Embryonic facial prominence (tissue), 1 donor: ENCODE measurements at regions not wholly inside any gene's neighbourhood (a gene's known extent, or its start where the extent isn't known, plus 50 kb on each side); places are given as distances from the start of the nearest gene placed in this dataset.
"Not testable (repeated sequence)": the region's sequence is repeated elsewhere in the genome, so short reads cannot be mapped to it uniquely, and the experiment has no call there.

Experiments
- DNase-seq: peaks from one replicate; pipeline ENCODE4 v3.0.0-alpha.2; 2016; ENCODE audit errors: extremely low spot score

- no peak for DNase-seq
Measured at GRCh38 chr16:26772503-26772902, 294.2 kb upstream of the C16orf82 start.

- no peak for DNase-seq
Measured at GRCh38 chr16:26777821-26778220, 288.9 kb upstream of the C16orf82 start.

- no peak for DNase-seq
Measured at GRCh38 chr16:26787924-26788323, 278.8 kb upstream of the C16orf82 start.

GRCh38 chr16:26791169-26791568, 275.6 kb upstream of the C16orf82 start:
- no peak for DNase-seq

GRCh38 chr16:26795184-26795583, 271.5 kb upstream of the C16orf82 start:
- no peak for DNase-seq

GRCh38 chr16:26801628-26802027, 265.1 kb upstream of the C16orf82 start:
- no peak for DNase-seq

- DNase-seq = no peak
Measured at GRCh38 chr16:26802440-26802839, 264.3 kb upstream of the C16orf82 start.

GRCh38 chr16:26802965-26803364, 263.8 kb upstream of the C16orf82 start:
- no peak for DNase-seq

GRCh38 chr16:26806657-26807056, 260.1 kb upstream of the C16orf82 start:
- DNase-seq = no peak

- no peak for DNase-seq
Measured at GRCh38 chr16:26809461-26809860, 257.3 kb upstream of the C16orf82 start.

- DNase-seq = no peak
Measured at GRCh38 chr16:26816266-26816665, 250.5 kb upstream of the C16orf82 start.

- DNase-seq = no peak
Measured at GRCh38 chr16:26816885-26817571, 249.7 kb upstream of the C16orf82 start.

GRCh38 chr16:26818393-26818792, 248.3 kb upstream of the C16orf82 start:
- DNase-seq = no peak

- DNase-seq = no peak
Measured at GRCh38 chr16:26824469-26824868, 242.3 kb upstream of the C16orf82 start.

- no peak for DNase-seq
Measured at GRCh38 chr16:26826500-26826899, 240.2 kb upstream of the C16orf82 start.

GRCh38 chr16:26827386-26827785, 239.3 kb upstream of the C16orf82 start:
- DNase-seq = no peak

GRCh38 chr16:26830428-26831127, 236.1 kb upstream of the C16orf82 start:
- no peak for DNase-seq

GRCh38 chr16:26836114-26836513, 230.6 kb upstream of the C16orf82 start:
- DNase-seq = not testable (repeated sequence)

- no peak for DNase-seq
Measured at GRCh38 chr16:26838931-26839330, 227.8 kb upstream of the C16orf82 start.

- DNase-seq = no peak
Measured at GRCh38 chr16:26840691-26841090, 226.0 kb upstream of the C16orf82 start.

GRCh38 chr16:26856271-26856670, 210.5 kb upstream of the C16orf82 start:
- DNase-seq = no peak

- DNase-seq = no peak
Measured at GRCh38 chr16:26856791-26857190, 209.9 kb upstream of the C16orf82 start.

GRCh38 chr16:26857371-26857770, 209.4 kb upstream of the C16orf82 start:
- DNase-seq = no peak
